Activated CD8-positive, alpha-beta T cell treated with anti-CD3 and anti-CD28 coated beads, Interleukin-2, amount 10 ng/mL, durations not matched to agents 7 days and 5 days (primary cell): ENCODE measurements at regions not wholly inside any gene's neighbourhood (a gene's known extent, or its start where the extent isn't known, plus 50 kb on each side); places are given as distances from the start of the nearest gene placed in this dataset.
"Not testable (repeated sequence)": the region's sequence is repeated elsewhere in the genome, so short reads cannot be mapped to it uniquely, and the experiment has no call there.

Experiments
- ATAC-seq: fragments of 150-1000 bp; cut with Tn5 transposase; one replicate; pipeline ENCODE4 v1.10.0; 2021; ENCODE audit warnings: moderate library complexity
- CTCF ChIA-PET: fragments of 350-600 bp; sonication (Branson Sonifier 250); formaldehyde crosslinking; loops from one replicate; lab custom pipeline; 2021; ENCODE audit warnings: antibody characterized with exemption; lab: Charles Lee
- POLR2A ChIA-PET: fragments of 350-600 bp; sonication (Branson Sonifier 250); formaldehyde crosslinking; loops from one replicate; lab custom pipeline; 2021; ENCODE audit warnings: antibody characterized with exemption; lab: Charles Lee
- DNase-seq: peaks from one replicate; pipeline ENCODE4 v3.0.0-alpha.2; 2020
- H3K27ac Mint-ChIP-seq: one replicate; pipeline ENCODE4 v1.8.0; 2021; ENCODE audit warnings: mild to moderate bottlenecking, mixed read lengths
- H3K27me3 Mint-ChIP-seq: one replicate; pipeline ENCODE4 v1.8.0; 2021; ENCODE audit warnings: low read depth, mixed read lengths
- H3K36me3 Mint-ChIP-seq: one replicate; pipeline ENCODE4 v1.8.0; 2021; ENCODE audit warnings: low read depth, mixed read lengths
- H3K4me1 Mint-ChIP-seq: one replicate; pipeline ENCODE4 v1.8.0; 2021; ENCODE audit warnings: low read depth, mixed read lengths
- H3K4me3 Mint-ChIP-seq: one replicate; pipeline ENCODE4 v1.8.0; 2021; ENCODE audit warnings: mild to moderate bottlenecking, mixed read lengths
- H3K9me3 Mint-ChIP-seq: one replicate; pipeline ENCODE4 v1.8.0; 2022; ENCODE audit warnings: mixed read lengths; ENCODE audit not compliant: insufficient read depth

DNA sequence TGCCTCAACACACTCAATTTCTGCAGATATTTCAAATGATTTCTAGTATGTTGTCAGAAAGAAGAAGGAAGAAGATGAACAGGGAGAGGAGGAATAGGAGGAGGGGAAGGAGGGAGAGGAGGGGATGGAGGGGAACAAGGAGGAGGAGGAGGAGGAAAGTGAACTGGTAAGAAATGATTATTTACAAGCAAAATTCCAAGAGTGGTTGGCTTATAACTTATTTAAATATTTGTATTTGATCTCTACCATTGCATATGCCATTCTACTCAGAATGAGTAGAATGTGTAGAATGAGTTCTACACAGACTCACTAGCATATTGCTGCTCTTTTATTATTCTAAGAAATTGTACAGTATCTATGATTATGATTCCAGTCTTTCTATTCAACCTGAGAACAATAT is 866.2 kb upstream of the DDX18 start:
- DNase-seq (no peak), ATAC-seq (no peak)
- no peaks in the 10 kb centered on the region for H3K27me3 Mint-ChIP-seq
- CTCF ChIA-PET: no interaction called here
- H3K36me3 Mint-ChIP-seq: no peaks in the 10 kb centered on the region
- H3K27ac Mint-ChIP-seq: no peak overlapping the region
- POLR2A ChIA-PET: no interaction called here
- no peaks in the 10 kb centered on the region for H3K4me1 Mint-ChIP-seq
- no peak overlapping the region for H3K4me3 Mint-ChIP-seq
- H3K9me3 Mint-ChIP-seq: peaks cover 12% of the 10 kb centered on the region

DNA sequence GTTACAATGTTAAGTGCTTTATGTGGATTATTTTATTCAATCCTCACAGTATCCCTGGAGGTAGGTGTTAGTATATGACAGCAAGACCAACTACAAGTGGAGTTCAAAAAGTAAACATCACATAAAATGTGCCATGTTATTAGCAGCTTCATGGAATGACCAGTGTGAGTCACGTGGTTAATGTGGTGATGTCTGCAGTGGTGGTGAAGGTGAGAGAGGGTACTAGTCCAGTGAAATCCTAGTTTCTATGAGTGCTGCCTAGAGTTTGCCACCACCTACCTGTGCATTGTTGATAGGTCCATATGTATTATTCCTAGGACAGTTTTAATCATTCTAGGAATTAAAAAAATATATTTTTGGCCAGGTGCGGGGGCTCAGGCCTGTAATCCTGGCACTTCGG is 865.2 kb upstream of the DDX18 start:
- H3K27me3 Mint-ChIP-seq: no peaks in the 10 kb centered on the region
- ChIA-PET POLR2A (no interaction called here), CTCF (no interaction called here)
- ATAC-seq (no peak), DNase-seq (no peak)
- H3K4me3 Mint-ChIP-seq: no peak overlapping the region
- H3K4me1 Mint-ChIP-seq: no peaks in the 10 kb centered on the region
- H3K9me3 Mint-ChIP-seq: peaks cover 5% of the 10 kb centered on the region
- H3K36me3 Mint-ChIP-seq: no peaks in the 10 kb centered on the region
- H3K27ac Mint-ChIP-seq: no peak overlapping the region

DNA sequence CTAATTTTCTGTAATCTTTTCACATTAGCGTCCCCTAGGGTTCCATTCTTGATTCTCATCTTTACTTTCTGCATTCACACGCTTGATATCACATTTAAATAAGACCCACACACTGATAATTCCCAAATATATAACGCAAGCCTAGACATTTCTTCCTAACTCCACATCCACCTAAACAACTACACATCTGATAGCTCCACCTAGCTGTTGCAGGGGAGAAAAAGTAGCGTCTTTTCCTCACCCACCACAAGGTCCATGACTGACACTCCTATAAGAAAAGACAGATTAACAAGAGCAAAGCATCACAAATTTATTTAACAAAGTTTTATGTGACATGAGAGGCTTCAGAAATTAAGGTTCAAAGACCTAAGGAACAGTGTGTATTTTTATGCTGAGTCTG is 862.2 kb upstream of the DDX18 start:
- Mint-ChIP-seq H3K4me1 (no peaks in the 10 kb centered on the region), H3K27me3 (no peaks in the 10 kb centered on the region), H3K4me3 (no peak overlapping the region), H3K36me3 (no peaks in the 10 kb centered on the region), H3K9me3 (peaks cover 5% of the 10 kb centered on the region), H3K27ac (no peak overlapping the region)
- ChIA-PET CTCF (no interaction called here), POLR2A (no interaction called here)
- ATAC-seq (no peak), DNase-seq (no peak)

DNA sequence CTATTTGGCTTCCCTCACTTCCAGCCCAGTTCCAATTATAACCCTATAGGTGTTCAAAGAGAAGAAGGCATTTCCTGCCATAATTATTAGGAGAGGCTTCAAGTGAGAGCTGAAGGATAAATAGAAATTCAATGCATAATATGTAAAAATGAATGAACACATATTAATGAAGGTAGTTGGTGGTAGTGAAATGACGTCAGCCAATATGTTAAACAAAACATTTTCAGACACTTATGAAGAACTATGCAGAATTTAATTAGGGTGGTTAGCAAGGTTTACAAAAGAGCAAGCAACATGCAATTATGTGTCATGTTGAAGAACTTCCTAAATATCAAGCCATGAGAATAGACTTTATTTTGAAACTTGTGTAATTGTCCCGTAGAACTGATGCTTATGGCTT is 858.8 kb upstream of the DDX18 start:
- CTCF ChIA-PET: no interaction called here
- POLR2A ChIA-PET: no interaction called here
- Mint-ChIP-seq H3K27ac (no peak overlapping the region), H3K4me3 (no peak overlapping the region), H3K9me3 (peaks cover 5% of the 10 kb centered on the region), H3K27me3 (no peaks in the 10 kb centered on the region), H3K4me1 (no peaks in the 10 kb centered on the region), H3K36me3 (no peaks in the 10 kb centered on the region)
- ATAC-seq (no peak), DNase-seq (no peak)

DNA sequence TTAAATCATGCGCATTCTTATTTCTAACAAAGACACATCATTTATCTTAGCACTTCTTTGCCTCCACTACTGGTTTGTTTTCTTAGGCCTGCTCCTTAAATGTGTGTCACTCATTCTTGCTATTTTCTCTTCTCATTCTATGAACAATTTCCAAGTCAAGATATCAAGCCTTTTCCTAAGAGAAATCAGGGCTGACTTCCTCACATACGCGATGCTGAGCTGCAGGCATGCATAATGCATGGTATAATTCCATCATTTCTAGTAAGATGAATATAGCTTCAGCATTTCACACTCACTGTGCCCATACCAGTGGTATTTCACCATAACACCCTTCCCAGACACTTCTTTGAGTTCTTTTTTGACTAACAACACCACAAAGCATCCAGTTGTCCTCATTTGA is 838.9 kb upstream of the DDX18 start:
- CTCF ChIA-PET: no interaction called here
- no peaks in the 10 kb centered on the region for H3K36me3 Mint-ChIP-seq
- DNase-seq (no peak), ATAC-seq (no peak)
- H3K27me3 Mint-ChIP-seq: no peaks in the 10 kb centered on the region
- H3K4me3 Mint-ChIP-seq: no peak overlapping the region
- POLR2A ChIA-PET: no interaction called here
- H3K27ac Mint-ChIP-seq: no peak overlapping the region
- H3K4me1 Mint-ChIP-seq: no peaks in the 10 kb centered on the region
- H3K9me3 Mint-ChIP-seq: peaks cover 19% of the 10 kb centered on the region

DNA sequence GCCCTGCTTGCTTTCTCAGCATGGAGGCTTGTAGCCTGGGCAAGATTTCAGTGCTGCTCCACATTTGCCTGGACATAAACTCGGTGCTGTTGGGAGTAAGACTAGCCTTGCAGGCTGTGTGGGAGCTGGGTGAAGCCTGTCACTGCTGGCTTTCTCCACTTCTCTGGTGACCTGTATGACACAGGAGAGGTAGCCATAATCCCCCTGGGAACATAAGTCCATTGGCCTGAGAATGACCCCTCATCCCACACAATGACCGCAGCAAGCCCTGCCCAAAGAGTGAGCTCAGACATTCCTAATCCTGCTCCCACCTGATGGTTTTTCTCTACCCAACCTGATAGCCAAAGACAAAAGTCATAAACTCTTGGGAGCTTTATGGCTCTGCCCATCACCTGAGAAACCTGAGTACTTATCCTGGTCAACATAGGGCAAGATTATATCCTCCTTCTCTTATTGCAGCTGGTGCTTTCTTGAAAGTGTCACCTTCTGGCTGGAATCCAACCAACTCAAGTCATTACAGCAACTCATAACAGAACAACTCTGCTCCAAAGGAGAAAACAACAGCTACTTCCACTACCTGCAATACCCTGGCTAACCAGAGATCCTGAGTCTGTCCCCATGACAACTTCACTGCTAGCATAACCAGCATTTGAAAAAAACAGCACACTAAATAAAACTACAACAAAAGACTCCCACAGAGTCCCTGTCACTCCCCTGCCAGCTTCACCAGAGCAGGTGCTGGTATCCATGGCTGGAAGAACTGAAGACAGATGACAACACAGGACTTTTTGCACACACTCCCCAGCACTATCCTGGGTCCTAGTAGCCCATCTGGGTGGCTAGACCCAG is 834.4 kb upstream of the DDX18 start:
- ATAC-seq (no peak), DNase-seq (no peak)
- no peak overlapping the region for H3K4me3 Mint-ChIP-seq
- H3K9me3 Mint-ChIP-seq: peaks cover 23% of the 10 kb centered on the region
- H3K27ac Mint-ChIP-seq: no peak overlapping the region
- no peaks in the 10 kb centered on the region for H3K27me3 Mint-ChIP-seq
- no peaks in the 10 kb centered on the region for H3K4me1 Mint-ChIP-seq
- CTCF ChIA-PET: no interaction called here
- no peaks in the 10 kb centered on the region for H3K36me3 Mint-ChIP-seq
- POLR2A ChIA-PET: no interaction called here

DNA sequence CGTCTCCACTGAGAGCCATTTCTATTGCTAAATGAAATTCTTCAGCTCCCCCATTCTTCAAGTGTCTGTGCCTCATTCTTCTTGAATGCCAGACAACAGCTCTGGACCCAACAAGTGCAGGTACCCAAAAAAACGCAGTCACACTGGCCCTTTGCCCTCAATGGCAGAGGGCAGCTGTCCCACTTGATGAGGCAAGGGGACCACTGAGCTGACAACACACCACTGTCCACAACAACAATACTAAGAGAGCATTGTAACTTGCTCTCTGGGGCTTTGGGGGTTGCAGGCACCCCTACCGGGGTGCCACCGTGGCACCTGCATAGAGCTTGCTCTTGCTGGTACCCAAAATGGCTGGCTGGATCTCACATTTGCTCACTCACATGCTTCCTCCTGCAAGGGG is 827.0 kb upstream of the DDX18 start:
- CTCF ChIA-PET: no interaction called here
- Mint-ChIP-seq H3K9me3 (peaks cover 15% of the 10 kb centered on the region), H3K4me1 (no peaks in the 10 kb centered on the region), H3K27ac (no peak overlapping the region), H3K27me3 (no peaks in the 10 kb centered on the region), H3K36me3 (no peaks in the 10 kb centered on the region), H3K4me3 (no peak overlapping the region)
- POLR2A ChIA-PET: no interaction called here
- DNase-seq (no peak), ATAC-seq (no peak)

DNA sequence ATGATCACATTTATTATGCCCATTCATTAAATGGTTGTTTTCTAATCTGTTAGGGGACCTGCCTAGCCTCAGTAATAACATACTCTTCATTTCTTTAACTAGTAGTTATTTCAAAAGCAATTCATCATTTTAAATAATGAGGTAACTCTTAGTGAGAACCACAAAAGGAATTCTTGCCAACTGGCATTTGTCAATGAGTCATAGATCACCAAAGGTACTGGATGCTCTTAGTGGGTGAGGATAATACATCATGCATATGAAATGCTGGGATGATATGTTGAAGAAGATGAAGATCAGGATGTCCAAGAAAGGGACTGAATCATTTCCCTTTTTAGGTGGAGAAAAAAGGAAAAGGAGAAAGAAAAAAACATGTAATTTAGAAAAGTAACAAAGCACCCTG is 826.2 kb upstream of the DDX18 start:
- no peaks in the 10 kb centered on the region for H3K4me1 Mint-ChIP-seq
- H3K9me3 Mint-ChIP-seq: peaks cover 15% of the 10 kb centered on the region
- POLR2A ChIA-PET: no interaction called here
- H3K36me3 Mint-ChIP-seq: no peaks in the 10 kb centered on the region
- no peak overlapping the region for H3K27ac Mint-ChIP-seq
- CTCF ChIA-PET: no interaction called here
- H3K4me3 Mint-ChIP-seq: no peak overlapping the region
- ATAC-seq (no peak), DNase-seq (no peak)
- H3K27me3 Mint-ChIP-seq: no peaks in the 10 kb centered on the region

DNA sequence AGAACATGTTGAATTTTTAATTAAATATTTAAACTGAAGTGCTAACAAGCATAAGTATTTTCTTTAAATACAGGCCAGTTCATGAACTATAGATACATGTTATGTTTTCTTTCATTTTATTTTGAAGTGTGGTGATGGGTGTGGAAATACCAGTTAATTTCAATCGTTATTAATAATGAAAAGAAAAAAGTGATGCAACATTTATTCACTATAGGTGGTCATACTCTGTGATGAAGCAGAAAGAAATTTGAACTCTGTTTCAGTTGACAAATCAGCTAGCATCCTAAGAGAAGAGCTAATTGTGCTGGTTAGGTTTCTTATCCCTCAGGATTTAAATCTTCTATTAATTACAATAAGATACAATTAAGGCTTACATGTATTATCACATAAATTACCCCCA is 795.1 kb upstream of the DDX18 start:
- no peak for DNase-seq
- Mint-ChIP-seq H3K27ac (no peak overlapping the region), H3K36me3 (no peaks in the 10 kb centered on the region), H3K4me3 (no peak overlapping the region), H3K4me1 (no peaks in the 10 kb centered on the region), H3K9me3 (no peaks in the 10 kb centered on the region), H3K27me3 (no peaks in the 10 kb centered on the region)
- ATAC-seq: no peak
- ChIA-PET CTCF (no interaction called here), POLR2A (no interaction called here)

DNA sequence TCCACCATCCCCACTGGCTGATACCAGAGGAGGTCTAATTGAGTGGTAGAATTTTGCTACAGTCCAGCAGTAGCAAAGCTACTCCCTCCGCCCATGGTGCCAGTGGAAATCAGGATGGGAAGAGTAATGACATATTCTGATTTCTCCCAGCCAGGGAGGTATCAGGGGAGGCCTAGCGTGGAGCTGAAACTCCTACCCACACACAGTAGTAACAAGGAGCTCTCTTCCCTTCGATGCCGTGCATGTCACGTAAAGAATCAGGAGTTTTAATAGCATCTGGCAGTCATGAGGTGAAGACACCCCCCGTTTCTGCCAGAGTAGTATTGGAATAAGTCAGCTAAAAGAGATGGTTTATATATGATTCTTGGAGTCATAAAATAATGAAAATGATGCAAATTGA is 786.8 kb upstream of the DDX18 start:
- POLR2A ChIA-PET: no interaction called here
- Mint-ChIP-seq H3K4me1 (no peaks in the 10 kb centered on the region), H3K27me3 (no peaks in the 10 kb centered on the region)

DNA sequence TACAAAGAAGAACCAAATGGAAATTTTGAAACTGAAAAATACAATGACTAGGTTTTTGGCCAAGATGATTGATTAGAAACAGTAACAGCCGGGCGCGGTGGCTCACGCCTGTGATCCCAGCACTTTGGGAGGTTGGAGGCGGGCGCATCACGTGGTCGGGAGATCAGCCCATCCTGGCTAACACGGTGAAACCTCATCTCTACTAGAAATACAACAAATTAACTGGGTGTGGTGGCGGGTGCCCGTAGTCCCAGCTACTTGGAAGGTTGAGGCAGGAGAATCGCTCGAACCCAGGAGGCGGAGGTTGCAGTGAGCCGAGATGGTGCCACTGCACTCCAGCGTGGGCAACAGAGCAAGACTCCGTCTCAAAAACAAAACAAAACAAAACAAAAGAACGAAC is 785.8 kb upstream of the DDX18 start:
- H3K9me3 Mint-ChIP-seq, POLR2A ChIA-PET, CTCF ChIA-PET, DNase-seq, H3K4me1 Mint-ChIP-seq, H3K27me3 Mint-ChIP-seq, H3K36me3 Mint-ChIP-seq, H3K27ac Mint-ChIP-seq, ATAC-seq, H3K4me3 Mint-ChIP-seq: not testable (repeated sequence)

More for the DNA sequence above, 786.8 kb upstream of the DDX18 start:
- no peak for ATAC-seq
- peaks cover 1% of the 10 kb centered on the region for H3K36me3 Mint-ChIP-seq
- CTCF ChIA-PET: no interaction called here
- H3K27ac Mint-ChIP-seq: no peak overlapping the region
- DNase-seq: no peak
- H3K9me3 Mint-ChIP-seq: peaks cover 7% of the 10 kb centered on the region
- H3K4me3 Mint-ChIP-seq: no peak overlapping the region

DNA sequence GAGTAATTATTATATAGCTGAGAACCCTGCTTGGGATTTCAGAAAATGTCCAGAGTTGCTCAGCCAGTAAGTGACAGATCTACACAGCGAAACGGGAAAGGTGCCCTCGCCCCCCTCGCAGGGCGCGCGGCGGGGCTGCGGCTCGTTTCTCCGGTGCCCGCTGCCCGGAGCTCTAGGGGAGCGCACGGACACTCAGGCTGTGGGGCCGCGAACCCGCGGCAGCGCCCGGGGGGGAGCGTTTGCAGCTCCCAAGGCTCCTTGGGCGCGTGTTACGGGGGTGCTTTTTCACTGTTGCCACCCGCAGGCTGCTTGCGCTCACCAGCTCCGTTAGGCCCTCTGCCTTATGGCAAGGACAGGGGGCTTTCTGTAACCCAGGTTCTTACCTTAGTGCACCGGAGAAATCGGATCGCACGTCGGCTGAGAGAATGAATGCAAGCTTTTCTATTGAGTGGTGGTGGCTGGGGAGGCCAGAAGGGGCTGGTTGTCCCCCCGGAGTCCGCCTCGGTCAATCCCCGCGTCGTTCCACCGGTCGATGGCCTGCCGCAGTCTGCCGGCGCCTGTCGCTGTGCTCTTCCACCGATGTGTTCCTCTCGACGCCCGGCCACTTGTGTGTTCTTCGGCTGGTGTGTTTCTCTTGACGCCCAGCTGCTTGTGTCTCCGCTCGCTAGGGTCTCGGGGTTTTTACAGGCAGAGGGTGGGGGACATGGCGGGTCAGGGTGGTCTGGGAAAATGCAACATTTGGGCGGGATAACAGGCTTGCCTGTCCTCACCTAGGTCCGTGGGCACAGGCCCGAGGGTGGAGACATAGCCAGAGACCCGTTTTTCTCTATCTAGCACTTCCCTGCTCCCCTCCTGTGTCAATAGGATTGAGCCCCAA is 758.8 kb upstream of the DDX18 start:
- ATAC-seq (no peak), DNase-seq (no peak)
- Mint-ChIP-seq H3K27ac (no peak overlapping the region), H3K36me3 (no peaks in the 10 kb centered on the region), H3K9me3 (peaks cover 19% of the 10 kb centered on the region), H3K4me3 (no peak overlapping the region), H3K27me3 (no peaks in the 10 kb centered on the region), H3K4me1 (no peaks in the 10 kb centered on the region)
- ChIA-PET CTCF (no interaction called here), POLR2A (no interaction called here)
